Lower lobe of right lung (tissue), 2 donors: ENCODE measurements at regions not wholly inside any gene's neighbourhood (a gene's known extent, or its start where the extent isn't known, plus 50 kb on each side); places are given as distances from the start of the nearest gene placed in this dataset.

Experiments used
- ATAC-seq, 2 donors: fragments of 200-7000 bp; cut with Tn5 transposase; one replicate each; pipeline ENCODE4 v1.9.1; 2020 to 2022; ENCODE audit warnings: mild to moderate bottlenecking in 2 of 2, moderate library complexity in 2 of 2
- DNase-seq: peaks from one replicate; pipeline ENCODE4 v3.0.0-alpha.2; 2020
- H3K27ac ChIP-seq: fragments of 200-600 bp; one replicate; pipeline ENCODE4 v1.8.0; 2022
- H3K27me3 ChIP-seq: fragments of 200-600 bp; one replicate; pipeline ENCODE4 v1.8.0; 2022; ENCODE audit warnings: low read depth
- H3K36me3 ChIP-seq: fragments of 200-600 bp; one replicate; pipeline ENCODE4 v1.8.0; 2022; ENCODE audit warnings: mild to moderate bottlenecking
- H3K4me1 ChIP-seq: fragments of 200-600 bp; one replicate; pipeline ENCODE4 v1.8.0; 2022
- H3K4me3 ChIP-seq: fragments of 200-600 bp; one replicate; pipeline ENCODE4 v1.8.0; 2022; ENCODE audit warnings: mild to moderate bottlenecking
- H3K9me3 ChIP-seq: fragments of 200-600 bp; one replicate; pipeline ENCODE4 v1.8.0; 2022
- CTCF ChIP-seq: fragments of 200-600 bp; IDR thresholded peaks from one replicate; pipeline ENCODE4 v1.8.0; 2022; ENCODE audit warnings: antibody characterized with exemption, mild to moderate bottlenecking
- intact Hi-C: fragments of 100-400 bp; cut with DNase I; formaldehyde crosslinking; loops from one replicate; pipeline ENCODE4 v1.11.0; 2022
- donor health status: DM: no; HTN: yes; CAD: no; lungs with severe emphysema.

GRCh38 chr2:15804691-15805090 lies 135.7 kb upstream of the MYCN start:
- no peak for TF ChIP-seq CTCF
- no peak overlapping the region for H3K4me3 ChIP-seq
- ATAC-seq (no peak), DNase-seq (no peak)
- H3K36me3 ChIP-seq, result no peaks in the 10 kb centered on the region
- intact Hi-C loops, result no loop called here
- no peak overlapping the region for H3K27ac ChIP-seq
- no peaks in the 10 kb centered on the region for H3K27me3 ChIP-seq
- no peaks in the 10 kb centered on the region for H3K9me3 ChIP-seq
- H3K4me1 ChIP-seq, result no peaks in the 10 kb centered on the region

DNA sequence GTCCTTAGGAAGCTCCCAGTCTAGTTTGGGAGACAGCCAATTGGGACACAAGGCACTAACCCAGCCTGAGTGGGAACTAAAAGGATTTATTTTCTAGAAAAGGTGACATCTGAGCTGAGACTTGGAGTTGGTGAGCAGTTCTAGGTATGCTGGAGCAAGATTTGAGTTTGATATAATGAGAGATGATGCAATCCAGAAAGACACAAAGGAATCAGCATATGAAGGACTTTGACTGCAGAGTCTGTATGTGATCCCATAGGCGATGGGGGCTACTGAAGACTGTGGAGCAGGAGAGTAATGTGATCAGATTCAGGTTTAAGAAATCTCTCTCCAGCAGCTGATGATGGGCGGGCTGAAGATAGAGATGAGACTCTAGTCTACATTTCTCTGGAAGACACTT lies 135.1 kb upstream of the MYCN start:
- no peak for ATAC-seq

DNA sequence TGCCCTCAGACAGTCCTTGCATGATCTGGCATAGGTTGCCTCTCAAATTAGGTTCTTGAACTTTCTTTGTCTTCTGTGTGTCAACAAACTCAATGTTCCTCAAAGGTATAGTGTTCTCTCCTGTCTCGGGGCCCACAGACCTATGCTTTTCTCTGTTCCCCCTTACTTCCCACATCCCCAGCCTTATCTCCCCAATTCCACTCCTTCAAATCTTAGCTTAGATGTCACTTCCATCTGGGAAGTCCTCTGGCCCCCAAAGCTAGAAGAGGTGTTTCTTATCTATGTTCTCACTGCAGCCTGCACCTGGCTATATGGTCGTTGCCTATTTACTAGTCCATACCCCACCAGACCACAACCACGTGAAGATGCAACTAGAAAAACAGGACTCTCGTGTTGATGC lies 134.6 kb upstream of the MYCN start:
- no peak for TF ChIP-seq CTCF
- H3K27me3 ChIP-seq, result no peaks in the 10 kb centered on the region
- no peaks in the 10 kb centered on the region for H3K36me3 ChIP-seq
- H3K4me3 ChIP-seq, result no peak overlapping the region
- DNase-seq (no peak), ATAC-seq (no peak)
- intact Hi-C loops, result no loop called here
- H3K27ac ChIP-seq, result no peak overlapping the region
- no peaks in the 10 kb centered on the region for H3K9me3 ChIP-seq
- no peaks in the 10 kb centered on the region for H3K4me1 ChIP-seq

More for the DNA sequence above, 135.1 kb upstream of the MYCN start:
- Histone ChIP-seq H3K9me3 (no peaks in the 10 kb centered on the region), H3K36me3 (no peaks in the 10 kb centered on the region), H3K4me3 (no peak overlapping the region), H3K27me3 (no peaks in the 10 kb centered on the region), H3K4me1 (no peaks in the 10 kb centered on the region), H3K27ac (no peak overlapping the region)
- no peak for TF ChIP-seq CTCF
- intact Hi-C loops, result no loop called here
- DNase-seq, result no peak

- TF ChIP-seq CTCF, result no peak
- intact Hi-C loops, result no loop called here
- DNase-seq (no peak), ATAC-seq (no peak)
- Histone ChIP-seq H3K27ac (no peak overlapping the region), H3K9me3 (no peaks in the 10 kb centered on the region), H3K27me3 (no peaks in the 10 kb centered on the region), H3K4me1 (no peaks in the 10 kb centered on the region), H3K36me3 (no peaks in the 10 kb centered on the region), H3K4me3 (no peak overlapping the region)
Observed at GRCh38 chr2:15806801-15807417, 133.4 kb upstream of the MYCN start.

- H3K27me3 ChIP-seq, result no peaks in the 10 kb centered on the region
- no peaks in the 10 kb centered on the region for H3K4me1 ChIP-seq
- ATAC-seq (no peak), DNase-seq (no peak)
- H3K36me3 ChIP-seq, result no peaks in the 10 kb centered on the region
- no peak overlapping the region for H3K27ac ChIP-seq
- intact Hi-C loops, result no loop called here
- H3K9me3 ChIP-seq, result no peaks in the 10 kb centered on the region
- H3K4me3 ChIP-seq, result no peak overlapping the region
- no peak for TF ChIP-seq CTCF
Observed at GRCh38 chr2:15807418-15808203, 132.7 kb upstream of the MYCN start.
